ENCODE measurements at regions not wholly inside any gene's neighbourhood (a gene's known extent, or its start where the extent isn't known, plus 50 kb on each side); places are given as distances from the start of the nearest gene placed in this dataset.

GRCh38 chr14:61992926-61993325, 230.7 kb downstream of the SNAPC1 start:
- TF ChIP-seq CTCF (IDR thresholded peaks at IDR 0.05), result no peak
- Histone ChIP-seq H3K4me3 (no peak overlapping the region), H3K4me1 (no peaks in the 10 kb centered on the region), H3K36me3 (no peaks in the 10 kb centered on the region), H3K27ac (no peak overlapping the region), H3K27me3 (no peaks in the 10 kb centered on the region), H3K9me3 (no peaks in the 10 kb centered on the region)
- intact Hi-C loops (cut with DNase I), result no loop called here
- no peak for DNase-seq (ENCODE audit: low spot score in 2 of 2)

- no peak overlapping the region for H3K27ac ChIP-seq
- no peaks in the 10 kb centered on the region for H3K9me3 ChIP-seq
- intact Hi-C loops (cut with DNase I), result no loop called here
- H3K4me1 ChIP-seq, result no peaks in the 10 kb centered on the region
- H3K36me3 ChIP-seq, result no peaks in the 10 kb centered on the region
- no peak overlapping the region for H3K4me3 ChIP-seq
- TF ChIP-seq CTCF (IDR thresholded peaks at IDR 0.05), result no peak
- no peaks in the 10 kb centered on the region for H3K27me3 ChIP-seq
- DNase-seq (ENCODE audit: low spot score in 2 of 2), result no peak
Observed at GRCh38 chr14:61994589-61994988, 232.4 kb downstream of the SNAPC1 start.

- H3K4me1 ChIP-seq, result no peaks in the 10 kb centered on the region
- H3K4me3 ChIP-seq, result no peak overlapping the region
- no peaks in the 10 kb centered on the region for H3K9me3 ChIP-seq
- no peaks in the 10 kb centered on the region for H3K27me3 ChIP-seq
- intact Hi-C loops (cut with DNase I), result no loop called here
- H3K36me3 ChIP-seq, result no peaks in the 10 kb centered on the region
- no peak for TF ChIP-seq CTCF (IDR thresholded peaks at IDR 0.05)
- no peak for DNase-seq (ENCODE audit: low spot score in 2 of 2)
- H3K27ac ChIP-seq, result no peak overlapping the region
Observed at GRCh38 chr14:61996753-61997152, 234.5 kb downstream of the SNAPC1 start.

- DNase-seq (ENCODE audit: low spot score in 2 of 2), result no peak
- no peaks in the 10 kb centered on the region for H3K9me3 ChIP-seq
- H3K27me3 ChIP-seq, result no peaks in the 10 kb centered on the region
- intact Hi-C loops (cut with DNase I), result no loop called here
- H3K4me3 ChIP-seq, result no peak overlapping the region
- TF ChIP-seq CTCF (IDR thresholded peaks at IDR 0.05), result no peak
- no peak overlapping the region for H3K27ac ChIP-seq
- no peaks in the 10 kb centered on the region for H3K4me1 ChIP-seq
- no peaks in the 10 kb centered on the region for H3K36me3 ChIP-seq
Observed at GRCh38 chr14:61997161-61997560, 234.9 kb downstream of the SNAPC1 start.

GRCh38 chr14:62001963-62002362, 239.7 kb downstream of the SNAPC1 start:
- Histone ChIP-seq H3K27ac (no peak overlapping the region), H3K4me1 (no peaks in the 10 kb centered on the region), H3K27me3 (no peaks in the 10 kb centered on the region), H3K36me3 (no peaks in the 10 kb centered on the region), H3K4me3 (no peak overlapping the region), H3K9me3 (no peaks in the 10 kb centered on the region)
- no peak for TF ChIP-seq CTCF (IDR thresholded peaks at IDR 0.05)
- no peak for DNase-seq (ENCODE audit: low spot score in 2 of 2)
- intact Hi-C loops (cut with DNase I), result no loop called here

GRCh38 chr14:62002642-62003041, 240.4 kb downstream of the SNAPC1 start:
- H3K9me3 ChIP-seq, result no peaks in the 10 kb centered on the region
- H3K36me3 ChIP-seq, result no peaks in the 10 kb centered on the region
- H3K27me3 ChIP-seq, result no peaks in the 10 kb centered on the region
- H3K4me3 ChIP-seq, result no peak overlapping the region
- DNase-seq (ENCODE audit: low spot score in 2 of 2), result no peak
- intact Hi-C loops (cut with DNase I), result no loop called here
- no peaks in the 10 kb centered on the region for H3K4me1 ChIP-seq
- no peak overlapping the region for H3K27ac ChIP-seq
- TF ChIP-seq CTCF (IDR thresholded peaks at IDR 0.05), result no peak
